ENCODE measurements at regions not wholly inside any gene's neighbourhood (a gene's known extent, or its start where the extent isn't known, plus 50 kb on each side); places are given as distances from the start of the nearest gene placed in this dataset.
"Not testable (repeated sequence)": the region's sequence is repeated elsewhere in the genome, so short reads cannot be mapped to it uniquely, and the experiment has no call there.

GRCh38 chr13:111577956-111578605 lies 257.6 kb downstream of the TEX29 start:
- no peak overlapping the region for H3K4me3 ChIP-seq (ENCODE audit: low read length)
- no peaks in the 10 kb centered on the region for H3K27me3 ChIP-seq (ENCODE audit: insufficient read depth, low read length)
- no peaks in the 10 kb centered on the region for H3K4me1 ChIP-seq (ENCODE audit: insufficient read depth, low read length)
- H3K9me3 ChIP-seq (ENCODE audit: low read depth, low read length): no peaks in the 10 kb centered on the region

GRCh38 chr13:111584101-111584672 lies 263.7 kb downstream of the TEX29 start:
- no peaks in the 10 kb centered on the region for H3K27me3 ChIP-seq (ENCODE audit: insufficient read depth, low read length)
- no peaks in the 10 kb centered on the region for H3K9me3 ChIP-seq (ENCODE audit: low read depth, low read length)
- H3K4me3 ChIP-seq (ENCODE audit: low read length): no peak overlapping the region
- H3K4me1 ChIP-seq (ENCODE audit: insufficient read depth, low read length): no peaks in the 10 kb centered on the region

GRCh38 chr13:111584870-111585269 lies 264.4 kb downstream of the TEX29 start:
- H3K27me3 ChIP-seq (ENCODE audit: insufficient read depth, low read length): no peaks in the 10 kb centered on the region

GRCh38 chr13:111586291-111586690 lies 265.8 kb downstream of the TEX29 start:
- no peak overlapping the region for H3K4me3 ChIP-seq (ENCODE audit: low read length)
- H3K4me1 ChIP-seq (ENCODE audit: insufficient read depth, low read length): no peaks in the 10 kb centered on the region

More at GRCh38 chr13:111584870-111585269, 264.4 kb downstream of the TEX29 start:
- H3K4me3 ChIP-seq (ENCODE audit: low read length): no peak overlapping the region
- H3K9me3 ChIP-seq (ENCODE audit: low read depth, low read length): no peaks in the 10 kb centered on the region
- H3K4me1 ChIP-seq (ENCODE audit: insufficient read depth, low read length): no peaks in the 10 kb centered on the region

GRCh38 chr13:111587249-111587648 lies 266.8 kb downstream of the TEX29 start:
- Histone ChIP-seq H3K4me3 (ENCODE audit: low read length) (no peak overlapping the region), H3K27me3 (ENCODE audit: insufficient read depth, low read length) (no peaks in the 10 kb centered on the region), H3K4me1 (ENCODE audit: insufficient read depth, low read length) (no peaks in the 10 kb centered on the region), H3K9me3 (ENCODE audit: low read depth, low read length) (no peaks in the 10 kb centered on the region)

More at GRCh38 chr13:111586291-111586690, 265.8 kb downstream of the TEX29 start:
- H3K9me3 ChIP-seq (ENCODE audit: low read depth, low read length): no peaks in the 10 kb centered on the region
- no peaks in the 10 kb centered on the region for H3K27me3 ChIP-seq (ENCODE audit: insufficient read depth, low read length)

GRCh38 chr13:111589321-111589720 lies 268.9 kb downstream of the TEX29 start:
- H3K4me1 ChIP-seq (ENCODE audit: insufficient read depth, low read length): no peaks in the 10 kb centered on the region
- H3K4me3 ChIP-seq (ENCODE audit: low read length): no peak overlapping the region
- no peaks in the 10 kb centered on the region for H3K9me3 ChIP-seq (ENCODE audit: low read depth, low read length)
- no peaks in the 10 kb centered on the region for H3K27me3 ChIP-seq (ENCODE audit: insufficient read depth, low read length)

GRCh38 chr13:111589992-111590391 lies 269.6 kb downstream of the TEX29 start:
- Histone ChIP-seq H3K4me3 (ENCODE audit: low read length) (no peak overlapping the region), H3K27me3 (ENCODE audit: insufficient read depth, low read length) (no peaks in the 10 kb centered on the region), H3K9me3 (ENCODE audit: low read depth, low read length) (no peaks in the 10 kb centered on the region), H3K4me1 (ENCODE audit: insufficient read depth, low read length) (no peaks in the 10 kb centered on the region)

GRCh38 chr13:111590796-111591195 lies 270.4 kb downstream of the TEX29 start:
- no peaks in the 10 kb centered on the region for H3K27me3 ChIP-seq (ENCODE audit: insufficient read depth, low read length)
- no peaks in the 10 kb centered on the region for H3K9me3 ChIP-seq (ENCODE audit: low read depth, low read length)
- H3K4me3 ChIP-seq (ENCODE audit: low read length): no peak overlapping the region
- no peaks in the 10 kb centered on the region for H3K4me1 ChIP-seq (ENCODE audit: insufficient read depth, low read length)

- H3K27me3 ChIP-seq (ENCODE audit: insufficient read depth, low read length); H3K9me3 ChIP-seq (ENCODE audit: low read depth, low read length); H3K4me1 ChIP-seq (ENCODE audit: insufficient read depth, low read length); H3K4me3 ChIP-seq (ENCODE audit: low read length): not testable (repeated sequence)
Measured at GRCh38 chr13:111593490-111593889, 273.0 kb downstream of the TEX29 start.

- Histone ChIP-seq H3K9me3 (ENCODE audit: low read depth, low read length) (no peaks in the 10 kb centered on the region), H3K4me1 (ENCODE audit: insufficient read depth, low read length) (no peaks in the 10 kb centered on the region), H3K4me3 (ENCODE audit: low read length) (no peak overlapping the region), H3K27me3 (ENCODE audit: insufficient read depth, low read length) (no peaks in the 10 kb centered on the region)
Measured at GRCh38 chr13:111594606-111595005, 274.2 kb downstream of the TEX29 start.

- Histone ChIP-seq H3K27me3 (ENCODE audit: insufficient read depth, low read length) (no peaks in the 10 kb centered on the region), H3K4me3 (ENCODE audit: low read length) (no peak overlapping the region), H3K9me3 (ENCODE audit: low read depth, low read length) (no peaks in the 10 kb centered on the region), H3K4me1 (ENCODE audit: insufficient read depth, low read length) (no peaks in the 10 kb centered on the region)
Measured at GRCh38 chr13:111595276-111595675, 274.8 kb downstream of the TEX29 start.

GRCh38 chr13:111595791-111596190 lies 275.3 kb downstream of the TEX29 start:
- Histone ChIP-seq H3K27me3 (ENCODE audit: insufficient read depth, low read length) (no peaks in the 10 kb centered on the region), H3K4me1 (ENCODE audit: insufficient read depth, low read length) (no peaks in the 10 kb centered on the region), H3K9me3 (ENCODE audit: low read depth, low read length) (no peaks in the 10 kb centered on the region), H3K4me3 (ENCODE audit: low read length) (no peak overlapping the region)

GRCh38 chr13:111597191-111597611 lies 276.8 kb downstream of the TEX29 start:
- Histone ChIP-seq H3K9me3 (ENCODE audit: low read depth, low read length) (no peaks in the 10 kb centered on the region), H3K4me3 (ENCODE audit: low read length) (no peak overlapping the region), H3K27me3 (ENCODE audit: insufficient read depth, low read length) (no peaks in the 10 kb centered on the region)

GRCh38 chr13:111597618-111598017 lies 277.2 kb downstream of the TEX29 start:
- Histone ChIP-seq H3K27me3 (ENCODE audit: insufficient read depth, low read length) (no peaks in the 10 kb centered on the region), H3K4me3 (ENCODE audit: low read length) (no peak overlapping the region), H3K4me1 (ENCODE audit: insufficient read depth, low read length) (no peaks in the 10 kb centered on the region), H3K9me3 (ENCODE audit: low read depth, low read length) (no peaks in the 10 kb centered on the region)

More at GRCh38 chr13:111597191-111597611, 276.8 kb downstream of the TEX29 start:
- no peaks in the 10 kb centered on the region for H3K4me1 ChIP-seq (ENCODE audit: insufficient read depth, low read length)

- H3K27me3 ChIP-seq (ENCODE audit: insufficient read depth, low read length): no peaks in the 10 kb centered on the region
- H3K4me1 ChIP-seq (ENCODE audit: insufficient read depth, low read length): no peaks in the 10 kb centered on the region
- H3K9me3 ChIP-seq (ENCODE audit: low read depth, low read length): no peaks in the 10 kb centered on the region
- H3K4me3 ChIP-seq (ENCODE audit: low read length): no peak overlapping the region
Measured at GRCh38 chr13:111598747-111599146, 278.3 kb downstream of the TEX29 start.

GRCh38 chr13:111599791-111600190 lies 279.3 kb downstream of the TEX29 start:
- no peak overlapping the region for H3K4me3 ChIP-seq (ENCODE audit: low read length)
- no peaks in the 10 kb centered on the region for H3K4me1 ChIP-seq (ENCODE audit: insufficient read depth, low read length)
- no peaks in the 10 kb centered on the region for H3K9me3 ChIP-seq (ENCODE audit: low read depth, low read length)
- H3K27me3 ChIP-seq (ENCODE audit: insufficient read depth, low read length): no peaks in the 10 kb centered on the region

All from mononuclear cell (primary cell).